Astrocyte (in vitro differentiated cells and primary cell): ENCODE measurements at regions not wholly inside any gene's neighbourhood (a gene's known extent, or its start where the extent isn't known, plus 50 kb on each side); places are given as distances from the start of the nearest gene placed in this dataset.

Experiments
- DNase-seq: peaks from one replicate; pipeline ENCODE4 v3.0.0-alpha.2; 2010; ENCODE audit warnings: low read depth
- FAIRE-seq: peaks from 2 replicates; lab custom pipeline; 2011; peaks lifted over from hg19 to GRCh38; lab: Jason Lieb, UNC
- H2AFZ ChIP-seq: 2 replicates; pipeline ENCODE4 v1.6.0; 2012; ENCODE audit warnings: low read depth, low read length, inconsistent platforms
- H3K27ac ChIP-seq: 2 replicates; pipeline ENCODE4 v1.5.1; 2011; ENCODE audit warnings: low read depth, low read length, inconsistent platforms
- H3K27me3 ChIP-seq: 2 replicates; pipeline ENCODE4 v1.6.0; 2011; ENCODE audit warnings: low read length, inconsistent platforms; ENCODE audit not compliant: insufficient read depth
- H3K36me3 ChIP-seq: 2 replicates; pipeline ENCODE4 v1.5.1; 2011; ENCODE audit warnings: low read length, inconsistent platforms; ENCODE audit not compliant: insufficient read depth
- H3K4me1 ChIP-seq: 2 replicates; pipeline ENCODE4 v1.5.1; 2011; ENCODE audit warnings: low read length, inconsistent platforms; ENCODE audit not compliant: insufficient read depth
- H3K4me2 ChIP-seq: 2 replicates; pipeline ENCODE4 v1.6.0; 2012; ENCODE audit warnings: low read length, inconsistent platforms
- H3K4me3 ChIP-seq: 2 replicates; pipeline ENCODE4 v1.5.1; 2011; ENCODE audit warnings: low read depth, mild to moderate bottlenecking, low read length, inconsistent platforms; ENCODE audit not compliant: insufficient read depth
- H3K79me2 ChIP-seq: 2 replicates; pipeline ENCODE4 v1.6.0; 2012; ENCODE audit warnings: mild to moderate bottlenecking, low read length, inconsistent platforms; ENCODE audit not compliant: insufficient read depth
- H3K9ac ChIP-seq: 2 replicates; pipeline ENCODE4 v1.6.0; 2012; ENCODE audit warnings: mild to moderate bottlenecking, low read length, inconsistent platforms
- H3K9me3 ChIP-seq: 2 replicates; pipeline ENCODE4 v1.5.1; 2012; ENCODE audit warnings: low read depth, mild to moderate bottlenecking, low read length, inconsistent platforms; ENCODE audit not compliant: insufficient read depth
- H4K20me1 ChIP-seq: 2 replicates; pipeline ENCODE4 v1.6.0; 2012; ENCODE audit warnings: low read length, inconsistent platforms; ENCODE audit not compliant: insufficient read depth
- H3K27ac Mint-ChIP-seq: one replicate; pipeline ENCODE4 v1.8.0; 2021; ENCODE audit warnings: mild to moderate bottlenecking, mixed read lengths; ENCODE audit not compliant: unreplicated experiment
- H3K27me3 Mint-ChIP-seq: one replicate; pipeline ENCODE4 v1.8.0; 2021; ENCODE audit warnings: low read depth, mixed read lengths; ENCODE audit not compliant: unreplicated experiment
- H3K36me3 Mint-ChIP-seq: one replicate; pipeline ENCODE4 v1.8.0; 2021; ENCODE audit warnings: low read depth, mixed read lengths; ENCODE audit not compliant: unreplicated experiment
- H3K4me1 Mint-ChIP-seq: one replicate; pipeline ENCODE4 v1.8.0; 2021; ENCODE audit warnings: low read depth, mixed read lengths; ENCODE audit not compliant: unreplicated experiment
- H3K4me3 Mint-ChIP-seq: one replicate; pipeline ENCODE4 v1.8.0; 2021; ENCODE audit warnings: mild to moderate bottlenecking, moderate library complexity, mixed read lengths; ENCODE audit not compliant: unreplicated experiment
- H3K9me3 Mint-ChIP-seq: one replicate; pipeline ENCODE4 v1.8.0; 2021; ENCODE audit warnings: mild to moderate bottlenecking, mixed read lengths; ENCODE audit not compliant: unreplicated experiment
- EZH2 ChIP-seq: IDR thresholded peaks from 2 replicates; pipeline ENCODE4 v1.6.1; 2012; ENCODE audit warnings: mild to moderate bottlenecking, low read length, inconsistent platforms; ENCODE audit not compliant: insufficient read depth
- TF ChIP-seq, protein P1 (sequence below): IDR thresholded peaks from 2 replicates; pipeline ENCODE4 v1.5.1; 2011; ENCODE audit warnings: low read depth, mild to moderate bottlenecking, inconsistent platforms, low read length, moderate library complexity; ENCODE audit not compliant: insufficient read depth

DNA sequence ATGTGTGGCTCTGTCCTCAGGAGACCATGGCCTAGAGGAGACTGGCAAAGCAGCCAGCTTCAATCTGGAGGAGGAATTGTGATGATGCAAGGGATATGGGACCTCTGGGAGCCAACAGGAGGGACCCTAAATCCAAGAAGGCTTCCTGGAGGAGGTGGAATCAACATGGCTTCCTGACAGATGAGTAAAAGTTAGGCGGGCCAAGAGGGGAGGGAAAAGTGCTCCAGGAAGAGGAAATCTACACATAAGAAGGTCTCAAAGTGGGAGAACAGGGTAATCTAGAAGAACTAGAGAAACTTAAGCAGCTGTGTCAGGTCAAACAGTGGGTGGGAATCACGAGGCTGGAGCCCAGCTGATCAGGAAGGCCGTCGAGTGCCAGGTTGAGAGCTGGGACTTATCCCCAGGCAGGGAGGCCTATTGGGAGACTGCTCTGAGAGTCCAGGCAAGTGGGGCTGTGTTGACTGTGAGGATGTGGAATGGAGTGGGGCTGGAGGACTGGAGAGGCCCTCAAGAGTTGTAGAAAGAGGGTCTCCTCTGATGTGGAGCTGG is 119.1 kb downstream of the C9orf50 start:
- FAIRE-seq: no peak

DNA sequence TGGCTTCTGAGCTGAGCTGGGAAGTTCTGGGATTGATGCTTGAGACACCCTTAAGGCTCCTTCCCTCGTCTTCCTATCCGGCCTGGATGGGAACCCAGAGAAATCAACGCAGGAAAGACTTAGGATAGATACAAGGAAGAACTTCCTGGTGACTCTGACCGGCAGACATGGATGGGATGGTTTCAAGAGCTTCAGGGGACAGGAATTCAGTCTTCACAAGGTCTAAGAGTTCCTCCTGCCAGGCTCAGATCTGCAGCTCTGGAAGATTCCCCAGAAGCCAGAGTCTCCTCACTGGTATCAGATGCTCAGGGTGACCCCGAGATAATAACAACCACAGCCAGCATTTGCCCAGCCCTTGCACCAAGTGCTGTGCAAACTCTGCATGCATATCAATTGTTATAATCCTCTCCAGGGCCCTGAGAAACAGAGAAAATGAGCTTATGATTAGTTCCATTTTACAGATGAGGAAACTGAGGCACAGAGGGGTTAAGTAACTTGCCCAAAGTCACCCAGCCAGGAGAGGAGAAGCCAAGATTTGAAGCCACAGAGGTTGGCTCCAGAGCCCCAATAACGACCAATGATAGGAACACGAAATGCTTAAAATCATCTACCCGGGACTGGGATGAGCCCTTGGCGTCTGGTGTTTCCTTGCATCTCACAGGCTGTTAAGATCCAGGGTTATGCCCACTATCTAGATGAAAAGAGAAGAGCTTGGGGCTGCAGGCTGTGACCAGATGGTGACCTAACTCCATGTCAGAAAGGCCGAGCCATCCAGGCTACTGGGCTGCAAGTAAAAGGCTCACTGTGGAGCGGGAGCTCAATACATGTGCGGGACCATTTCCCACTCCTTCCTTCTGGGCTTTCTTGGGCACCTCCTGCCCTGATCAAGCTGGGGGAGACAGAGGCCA is 119.8 kb downstream of the C9orf50 start:
- Histone ChIP-seq H3K36me3 (no peaks in the 10 kb centered on the region), H3K27me3 (no peaks in the 10 kb centered on the region), H2AFZ (no peak overlapping the region), H3K9me3 (no peaks in the 10 kb centered on the region), H3K27ac (peak overlapping the region; percentile 76), H3K9ac (peak overlapping the region; percentile 77), H4K20me1 (no peaks in the 10 kb centered on the region), H3K4me3 (no peak overlapping the region), H3K4me2 (peak overlapping the region; percentile 50), H3K4me1 (peaks cover 61% of the 10 kb centered on the region), H3K79me2 (peaks cover 17% of the 10 kb centered on the region)
- no peak for TF ChIP-seq EZH2
- TF ChIP-seq, protein P1, sequence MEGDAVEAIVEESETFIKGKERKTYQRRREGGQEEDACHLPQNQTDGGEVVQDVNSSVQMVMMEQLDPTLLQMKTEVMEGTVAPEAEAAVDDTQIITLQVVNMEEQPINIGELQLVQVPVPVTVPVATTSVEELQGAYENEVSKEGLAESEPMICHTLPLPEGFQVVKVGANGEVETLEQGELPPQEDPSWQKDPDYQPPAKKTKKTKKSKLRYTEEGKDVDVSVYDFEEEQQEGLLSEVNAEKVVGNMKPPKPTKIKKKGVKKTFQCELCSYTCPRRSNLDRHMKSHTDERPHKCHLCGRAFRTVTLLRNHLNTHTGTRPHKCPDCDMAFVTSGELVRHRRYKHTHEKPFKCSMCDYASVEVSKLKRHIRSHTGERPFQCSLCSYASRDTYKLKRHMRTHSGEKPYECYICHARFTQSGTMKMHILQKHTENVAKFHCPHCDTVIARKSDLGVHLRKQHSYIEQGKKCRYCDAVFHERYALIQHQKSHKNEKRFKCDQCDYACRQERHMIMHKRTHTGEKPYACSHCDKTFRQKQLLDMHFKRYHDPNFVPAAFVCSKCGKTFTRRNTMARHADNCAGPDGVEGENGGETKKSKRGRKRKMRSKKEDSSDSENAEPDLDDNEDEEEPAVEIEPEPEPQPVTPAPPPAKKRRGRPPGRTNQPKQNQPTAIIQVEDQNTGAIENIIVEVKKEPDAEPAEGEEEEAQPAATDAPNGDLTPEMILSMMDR: no peak
- no peaks in the 10 kb centered on the region for H3K27me3 Mint-ChIP-seq
- no peak for DNase-seq
- peak overlapping the region; percentile 21 for H3K4me3 Mint-ChIP-seq
- peaks cover 46% of the 10 kb centered on the region for H3K4me1 Mint-ChIP-seq
- H3K27ac Mint-ChIP-seq: peak overlapping the region; percentile 50
- peaks cover 8% of the 10 kb centered on the region for H3K36me3 Mint-ChIP-seq
- no peak for FAIRE-seq
- H3K9me3 Mint-ChIP-seq: peaks cover 1% of the 10 kb centered on the region

More for the DNA sequence above, 119.1 kb downstream of the C9orf50 start:
- Histone ChIP-seq H3K27ac (no peak overlapping the region), H3K79me2 (peaks cover 17% of the 10 kb centered on the region), H4K20me1 (no peaks in the 10 kb centered on the region), H3K4me3 (no peak overlapping the region), H3K4me2 (no peak overlapping the region), H3K27me3 (no peaks in the 10 kb centered on the region), H3K9ac (no peak overlapping the region), H2AFZ (no peak overlapping the region), H3K9me3 (no peaks in the 10 kb centered on the region), H3K4me1 (peaks cover 60% of the 10 kb centered on the region), H3K36me3 (no peaks in the 10 kb centered on the region)
- DNase-seq: no peak
- no peaks in the 10 kb centered on the region for H3K27me3 Mint-ChIP-seq
- no peak for TF ChIP-seq EZH2
- TF ChIP-seq, protein P1: no peak
- H3K4me3 Mint-ChIP-seq: peak overlapping the region; percentile 50
- H3K36me3 Mint-ChIP-seq: peaks cover 10% of the 10 kb centered on the region
- peaks cover 1% of the 10 kb centered on the region for H3K9me3 Mint-ChIP-seq
- peaks cover 45% of the 10 kb centered on the region for H3K4me1 Mint-ChIP-seq
- H3K27ac Mint-ChIP-seq: peak overlapping the region; percentile 86
